Gastroesophageal sphincter (tissue), 4 donors: ENCODE measurements at regions not wholly inside any gene's neighbourhood (a gene's known extent, or its start where the extent isn't known, plus 50 kb on each side); places are given as distances from the start of the nearest gene placed in this dataset.
A peak's percentile ranks its signal among the peaks of the same experiment; 100 is the strongest.

Experiments used
- ATAC-seq: fragments of 150-250 bp; one replicate; pipeline ENCODE4 v1.9.1; 2016; ENCODE audit warnings: mild to moderate bottlenecking, moderate library complexity
- H3K27ac ChIP-seq, 4 donors: fragments of 200-600 bp; sonication (generic) in 3 of 4; 1 replicate in 3 of 4; 2 replicates in 1 of 4; pipeline ENCODE4 v1.5.1; 2016 to 2019
- H3K27me3 ChIP-seq: fragments of 200-600 bp; sonication (generic); one replicate; pipeline ENCODE4 v1.5.1; 2019
- H3K36me3 ChIP-seq, 2 donors: fragments of 200-600 bp; sonication (generic); one replicate each; pipeline ENCODE4 v1.5.1; 2019; ENCODE audit warnings: control low read depth in 1 of 2
- H3K4me1 ChIP-seq, 3 donors: fragments of 200-600 bp; sonication (generic); 1 replicate in 2 of 3; 2 replicates in 1 of 3; pipeline ENCODE4 v1.5.1; 2016 to 2019; ENCODE audit warnings: control low read depth in 2 of 3
- H3K4me3 ChIP-seq, 2 donors: fragments of 200-600 bp; sonication (generic); one replicate each; pipeline ENCODE4 v1.5.1; 2019; ENCODE audit warnings: mild to moderate bottlenecking in 1 of 2, moderate library complexity in 1 of 2
- H3K9me3 ChIP-seq, 3 donors: fragments of 200-600 bp; sonication (generic); one replicate each; pipeline ENCODE4 v1.5.1; 2017 to 2019; ENCODE audit warnings: control low read depth in 2 of 3
- EP300 ChIP-seq: sonication (generic); formaldehyde crosslinking; IDR thresholded peaks from one replicate; pipeline ENCODE4 v1.6.1; 2017; ENCODE audit warnings: antibody characterized with exemption, mild to moderate bottlenecking
- POLR2A ChIP-seq, 2 donors: fragments of 450-650 bp; IDR thresholded peaks; one replicate each; pipeline ENCODE4 v1.6.1; 2017; ENCODE audit warnings: antibody characterized with exemption in 2 of 2, mild to moderate bottlenecking in 2 of 2, moderate library complexity in 1 of 2
- POLR2AphosphoS5 ChIP-seq: sonication (generic); formaldehyde crosslinking; IDR thresholded peaks from one replicate; pipeline ENCODE4 v1.6.1; 2017; ENCODE audit warnings: antibody characterized with exemption
- WGBS, 2 donors: methylation state at CpG; one replicate each; pipeline ENCODE4 v1.1.5; 2018; ENCODE audit warnings: low coverage in 1 of 2; 5-methylcytosine and 5-hydroxymethylcytosine counted together
- TF ChIP-seq, protein P1 (sequence below), 4 experiments: fragments of 200-600 bp in 2 of 4; fragments of 450-650 bp in 2 of 4; sonication (generic) in 1 of 4; IDR thresholded peaks; one replicate each; pipeline ENCODE4 v1.5.1; 2017 to 2019; ENCODE audit warnings: antibody characterized with exemption in 4 of 4, mild to moderate bottlenecking in 2 of 4, moderate library complexity in 2 of 4

DNA sequence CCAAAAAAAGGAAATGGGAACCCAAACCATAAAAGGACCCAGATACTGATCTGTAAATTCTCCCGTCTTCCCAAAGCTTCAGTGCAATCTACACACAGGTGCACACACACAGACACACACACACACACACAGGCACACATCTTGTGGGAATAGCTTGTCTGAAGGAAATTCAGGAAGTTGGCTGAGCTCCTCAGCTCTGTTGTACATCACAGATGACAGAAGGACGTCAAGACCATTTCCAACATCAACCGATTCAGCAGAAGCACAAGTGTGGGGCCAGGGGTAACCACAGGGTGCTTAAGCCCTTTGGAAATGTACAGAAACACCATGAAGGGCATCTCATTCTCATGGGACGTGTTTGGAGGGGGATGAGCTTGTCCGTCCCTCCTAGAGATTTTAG lies 498.1 kb upstream of the PSMD7 start:
- Histone ChIP-seq H3K9me3 (no peaks in the 10 kb centered on the region), H3K36me3 (no peaks in the 10 kb centered on the region), H3K4me3 (no peak overlapping the region), H3K27ac (no peak overlapping the region), H3K4me1 (peaks cover 0 to 25% (median 0%) of the 10 kb centered on the region in 3 donors), H3K27me3 (no peaks in the 10 kb centered on the region)
- ATAC-seq: no peak
- WGBS, 2 donors: 76 to 91% methylated on average over 4 to 5 of the region's 5 CpGs
- TF ChIP-seq POLR2AphosphoS5 (no peak), POLR2A (IDR thresholded peaks at IDR 0.05) (no peak), EP300 (no peak)
- TF ChIP-seq, protein P1, sequence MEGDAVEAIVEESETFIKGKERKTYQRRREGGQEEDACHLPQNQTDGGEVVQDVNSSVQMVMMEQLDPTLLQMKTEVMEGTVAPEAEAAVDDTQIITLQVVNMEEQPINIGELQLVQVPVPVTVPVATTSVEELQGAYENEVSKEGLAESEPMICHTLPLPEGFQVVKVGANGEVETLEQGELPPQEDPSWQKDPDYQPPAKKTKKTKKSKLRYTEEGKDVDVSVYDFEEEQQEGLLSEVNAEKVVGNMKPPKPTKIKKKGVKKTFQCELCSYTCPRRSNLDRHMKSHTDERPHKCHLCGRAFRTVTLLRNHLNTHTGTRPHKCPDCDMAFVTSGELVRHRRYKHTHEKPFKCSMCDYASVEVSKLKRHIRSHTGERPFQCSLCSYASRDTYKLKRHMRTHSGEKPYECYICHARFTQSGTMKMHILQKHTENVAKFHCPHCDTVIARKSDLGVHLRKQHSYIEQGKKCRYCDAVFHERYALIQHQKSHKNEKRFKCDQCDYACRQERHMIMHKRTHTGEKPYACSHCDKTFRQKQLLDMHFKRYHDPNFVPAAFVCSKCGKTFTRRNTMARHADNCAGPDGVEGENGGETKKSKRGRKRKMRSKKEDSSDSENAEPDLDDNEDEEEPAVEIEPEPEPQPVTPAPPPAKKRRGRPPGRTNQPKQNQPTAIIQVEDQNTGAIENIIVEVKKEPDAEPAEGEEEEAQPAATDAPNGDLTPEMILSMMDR (IDR thresholded peaks at IDR 0.05): no peak

DNA sequence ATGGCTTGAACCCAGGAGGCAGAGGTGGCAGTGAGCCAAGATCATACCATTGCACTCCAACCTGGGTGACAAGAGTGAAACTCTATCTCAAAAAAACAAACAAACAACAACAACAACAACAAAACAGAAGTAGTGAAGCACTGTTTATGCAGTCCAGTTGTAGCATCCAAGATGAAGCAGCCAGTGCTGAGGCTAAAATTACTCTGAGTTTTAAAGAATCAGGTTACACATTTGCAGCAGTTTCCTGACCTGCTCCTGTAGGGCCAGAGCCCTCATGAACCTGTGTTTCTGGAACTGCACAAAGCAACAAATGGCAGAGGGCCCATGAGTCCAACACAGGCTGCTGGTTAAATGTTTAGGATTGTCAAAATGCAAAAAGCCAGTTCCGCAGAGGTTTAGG lies 499.5 kb upstream of the PSMD7 start:
- TF ChIP-seq, protein P1 (IDR thresholded peaks at IDR 0.05): no peak
- TF ChIP-seq POLR2AphosphoS5 (no peak), POLR2A (IDR thresholded peaks at IDR 0.05) (no peak), EP300 (no peak)
- no peak overlapping the region for H3K27ac ChIP-seq
- H3K9me3 ChIP-seq: no peaks in the 10 kb centered on the region
- H3K27me3 ChIP-seq: no peaks in the 10 kb centered on the region
- ATAC-seq: no peak
- H3K36me3 ChIP-seq: no peaks in the 10 kb centered on the region
- 78 to 100% methylated on average over 1 of the region's 1 CpG for WGBS, 2 donors
- no peak overlapping the region for H3K4me3 ChIP-seq
- peaks cover 0 to 25% (median 0%) of the 10 kb centered on the region in 3 donors for H3K4me1 ChIP-seq

DNA sequence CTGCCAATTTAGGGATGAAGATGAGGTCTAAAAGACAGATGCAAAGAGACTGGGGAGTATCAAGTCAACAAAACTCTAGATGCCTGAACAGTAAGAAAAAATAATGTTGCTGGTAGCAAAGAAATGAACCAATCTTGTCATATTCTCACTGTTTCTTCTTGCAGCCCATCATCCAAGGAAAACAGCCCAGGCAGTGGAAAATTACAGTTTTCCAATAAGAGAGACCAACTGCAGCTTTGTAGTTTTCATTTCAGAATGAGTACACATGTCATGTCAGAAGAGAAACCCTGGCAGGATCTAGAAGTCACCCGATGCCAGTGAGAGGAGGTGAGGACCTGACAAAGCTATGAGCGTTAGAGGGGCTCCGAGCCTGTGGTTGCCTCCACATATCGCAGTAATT lies 500.4 kb upstream of the PSMD7 start:
- TF ChIP-seq EP300 (no peak), POLR2AphosphoS5 (no peak), POLR2A (IDR thresholded peaks at IDR 0.05) (no peak)
- TF ChIP-seq, protein P1 (IDR thresholded peaks at IDR 0.05): no peak
- 55% methylated on average over 4 of the region's 4 CpGs; no CpG with 5 or more reads in 1 of the 2 donors for WGBS, 2 donors
- Histone ChIP-seq H3K27me3 (no peaks in the 10 kb centered on the region), H3K4me3 (no peak overlapping the region), H3K27ac (no peak overlapping the region), H3K36me3 (no peaks in the 10 kb centered on the region), H3K4me1 (peaks cover 0 to 25% (median 0%) of the 10 kb centered on the region in 3 donors), H3K9me3 (no peaks in the 10 kb centered on the region)
- no peak for ATAC-seq

DNA sequence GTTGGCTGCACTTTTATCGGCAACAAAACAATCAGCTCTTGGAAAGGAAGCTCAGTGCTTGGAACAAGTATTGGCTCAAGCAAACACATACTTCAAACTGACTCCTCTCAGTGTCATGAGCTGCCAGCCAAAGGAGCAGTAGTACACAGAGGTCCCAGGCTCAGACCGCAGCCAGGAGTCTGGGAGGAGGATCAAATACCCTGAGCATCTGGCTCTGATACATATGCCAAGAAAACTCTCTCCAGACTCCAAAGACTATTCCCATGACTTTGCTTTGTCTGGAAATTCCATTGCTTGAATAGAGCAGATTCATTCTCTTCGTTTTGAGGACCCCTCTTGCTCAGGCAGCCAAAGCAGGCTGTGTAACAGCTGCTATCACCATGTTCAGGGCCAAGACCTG lies 501.6 kb upstream of the PSMD7 start:
- WGBS, 2 donors: 6 to 29% methylated on average over 1 to 2 of the region's 3 CpGs
- Histone ChIP-seq H3K27ac (peak overlapping the region in 1 of 4 donors; percentile 2), H3K27me3 (no peaks in the 10 kb centered on the region), H3K4me1 (peaks cover 0 to 26% (median 0%) of the 10 kb centered on the region in 3 donors), H3K4me3 (no peak overlapping the region), H3K9me3 (no peaks in the 10 kb centered on the region), H3K36me3 (no peaks in the 10 kb centered on the region)
- TF ChIP-seq EP300 (no peak), POLR2A (IDR thresholded peaks at IDR 0.05) (no peak), POLR2AphosphoS5 (no peak)
- TF ChIP-seq, protein P1 (IDR thresholded peaks at IDR 0.05): no peak
- ATAC-seq: peak; percentile 79

DNA sequence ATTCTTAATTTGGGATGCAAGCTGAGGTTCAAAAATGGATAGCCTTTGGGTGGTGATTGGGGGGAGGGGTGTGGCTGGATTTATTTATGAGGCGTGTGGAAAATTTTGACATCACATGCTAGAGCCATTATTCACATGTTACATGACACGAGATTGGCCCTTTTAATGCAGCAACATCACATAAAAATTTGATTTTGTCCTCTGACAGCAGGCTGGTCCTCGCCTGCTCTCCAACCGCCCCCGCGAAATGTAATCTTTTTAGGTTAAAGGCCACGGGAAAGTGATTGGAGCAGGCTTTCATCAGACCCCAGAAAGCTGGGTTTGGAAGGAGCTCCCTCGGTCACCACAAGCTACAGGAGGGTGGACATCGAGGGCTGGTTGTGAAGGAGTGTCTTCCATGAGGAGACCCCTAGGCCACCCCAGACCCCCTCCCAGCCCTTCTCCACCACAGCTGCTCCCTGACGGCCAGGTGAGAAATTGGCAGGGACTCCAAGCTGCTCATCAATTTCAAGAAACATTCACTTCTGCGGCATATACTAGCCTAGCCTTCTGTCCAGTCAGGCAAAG lies 502.7 kb upstream of the PSMD7 start:
- H3K36me3 ChIP-seq: no peaks in the 10 kb centered on the region
- peaks cover 0 to 30% (median 0%) of the 10 kb centered on the region in 3 donors for H3K4me1 ChIP-seq
- no peak overlapping the region for H3K27ac ChIP-seq
- ATAC-seq: no peak
- no peaks in the 10 kb centered on the region for H3K9me3 ChIP-seq
- 43 to 50% methylated on average over 5 to 6 of the region's 11 CpGs for WGBS, 2 donors
- TF ChIP-seq POLR2A (IDR thresholded peaks at IDR 0.05): no peak
- TF ChIP-seq, protein P1 (IDR thresholded peaks at IDR 0.05): no peak
- no peak for TF ChIP-seq POLR2AphosphoS5
- TF ChIP-seq EP300: no peak
- H3K4me3 ChIP-seq: no peak overlapping the region
- H3K27me3 ChIP-seq: no peaks in the 10 kb centered on the region
